ENCODE measurements at regions not wholly inside any gene's neighbourhood (a gene's known extent, or its start where the extent isn't known, plus 50 kb on each side); places are given as distances from the start of the nearest gene placed in this dataset.
A peak's percentile ranks its signal among the peaks of the same experiment; 100 is the strongest.
"Not testable (repeated sequence)": the region's sequence is repeated elsewhere in the genome, so short reads cannot be mapped to it uniquely, and the experiment has no call there.

GRCh38 chr9:110021891-110022290, 186.1 kb downstream of the C9orf152 start:
- no peak for FAIRE-seq
- H3K27ac ChIP-seq (ENCODE audit: low read depth in 2 of 2, low read length in 2 of 2) = peak overlapping the region in 1 of 2 donors; percentile 2

GRCh38 chr9:110023221-110023620, 184.7 kb downstream of the C9orf152 start:
- intact Hi-C loops (cut with DNase I); FAIRE-seq; H3K9ac ChIP-seq (ENCODE audit: low read length in 3 of 3); H3K4me1 ChIP-seq (ENCODE audit: control insufficient read depth in 2 of 3, insufficient read depth in 2 of 3, low read depth in 1 of 3, low read length in 3 of 3); DNase-seq; H3K4me3 ChIP-seq (ENCODE audit: low read length in 3 of 3); H3K27ac ChIP-seq (ENCODE audit: low read depth in 2 of 2, low read length in 2 of 2); H3K9me3 ChIP-seq (ENCODE audit: control insufficient read depth in 2 of 3, insufficient read depth in 1 of 3, low read length in 3 of 3); H3K27me3 ChIP-seq (ENCODE audit: control insufficient read depth, insufficient read depth, low read length); H3K36me3 ChIP-seq (ENCODE audit: control insufficient read depth in 2 of 3, insufficient read depth in 3 of 3, low read length in 3 of 3): not testable (repeated sequence)

More at GRCh38 chr9:110021891-110022290, 186.1 kb downstream of the C9orf152 start:
- H3K4me1 ChIP-seq (ENCODE audit: control insufficient read depth in 2 of 3, insufficient read depth in 2 of 3, low read depth in 1 of 3, low read length in 3 of 3) = peaks cover 0 to 3% (median 0%) of the 10 kb centered on the region in 3 donors
- no peaks in the 10 kb centered on the region for H3K9me3 ChIP-seq (ENCODE audit: control insufficient read depth in 2 of 3, insufficient read depth in 1 of 3, low read length in 3 of 3)
- no peak for TF ChIP-seq CTCF (IDR thresholded peaks at IDR 0.05; ENCODE audit: borderline replicate concordance, extremely low read depth, insufficient read depth)
- H3K4me3 ChIP-seq (ENCODE audit: low read length in 3 of 3) = no peak overlapping the region
- no peak overlapping the region for H3K9ac ChIP-seq (ENCODE audit: low read length in 3 of 3)
- H3K36me3 ChIP-seq (ENCODE audit: control insufficient read depth in 2 of 3, insufficient read depth in 3 of 3, low read length in 3 of 3) = no peaks in the 10 kb centered on the region
- no peak for DNase-seq
- intact Hi-C loops (cut with DNase I) = no loop called here
- H3K27me3 ChIP-seq (ENCODE audit: control insufficient read depth, insufficient read depth, low read length) = no peaks in the 10 kb centered on the region

GRCh38 chr9:110025551-110026170, 182.3 kb downstream of the C9orf152 start:
- no peak for TF ChIP-seq CTCF (IDR thresholded peaks at IDR 0.05; ENCODE audit: borderline replicate concordance, extremely low read depth, insufficient read depth)
- no peak overlapping the region for H3K9ac ChIP-seq (ENCODE audit: low read length in 3 of 3)
- intact Hi-C loops (cut with DNase I) = no loop called here
- DNase-seq = no peak
- no peaks in the 10 kb centered on the region for H3K36me3 ChIP-seq (ENCODE audit: control insufficient read depth in 2 of 3, insufficient read depth in 3 of 3, low read length in 3 of 3)
- no peak overlapping the region for H3K4me3 ChIP-seq (ENCODE audit: low read length in 3 of 3)
- no peak overlapping the region for H3K27ac ChIP-seq (ENCODE audit: low read depth in 2 of 2, low read length in 2 of 2)
- peaks cover 0 to 17% (median 13%) of the 10 kb centered on the region in 3 donors for H3K4me1 ChIP-seq (ENCODE audit: control insufficient read depth in 2 of 3, insufficient read depth in 2 of 3, low read depth in 1 of 3, low read length in 3 of 3)
- H3K27me3 ChIP-seq (ENCODE audit: control insufficient read depth, insufficient read depth, low read length) = no peaks in the 10 kb centered on the region
- no peak for FAIRE-seq
- H3K9me3 ChIP-seq (ENCODE audit: control insufficient read depth in 2 of 3, insufficient read depth in 1 of 3, low read length in 3 of 3) = no peaks in the 10 kb centered on the region

- H3K4me3 ChIP-seq (ENCODE audit: low read length in 3 of 3) = no peak overlapping the region
- intact Hi-C loops (cut with DNase I) = no loop called here
- H3K27me3 ChIP-seq (ENCODE audit: control insufficient read depth, insufficient read depth, low read length) = no peaks in the 10 kb centered on the region
- H3K27ac ChIP-seq (ENCODE audit: low read depth in 2 of 2, low read length in 2 of 2) = no peak overlapping the region
- no peaks in the 10 kb centered on the region for H3K36me3 ChIP-seq (ENCODE audit: control insufficient read depth in 2 of 3, insufficient read depth in 3 of 3, low read length in 3 of 3)
- FAIRE-seq (no peak), DNase-seq (peak in 3 of 5 donors; percentile 17 to 75 (median 45))
- H3K9me3 ChIP-seq (ENCODE audit: control insufficient read depth in 2 of 3, insufficient read depth in 1 of 3, low read length in 3 of 3) = no peaks in the 10 kb centered on the region
- no peak for TF ChIP-seq CTCF (IDR thresholded peaks at IDR 0.05; ENCODE audit: borderline replicate concordance, extremely low read depth, insufficient read depth)
- H3K9ac ChIP-seq (ENCODE audit: low read length in 3 of 3) = no peak overlapping the region
- H3K4me1 ChIP-seq (ENCODE audit: control insufficient read depth in 2 of 3, insufficient read depth in 2 of 3, low read depth in 1 of 3, low read length in 3 of 3) = peaks cover 0 to 17% (median 10%) of the 10 kb centered on the region in 3 donors
These were observed 180.3 kb downstream of the C9orf152 start for GRCh38 chr9:110027671-110028081.

Measured in kidney (tissue), 13 donors.